ENCODE measurements at regions not wholly inside any gene's neighbourhood (a gene's known extent, or its start where the extent isn't known, plus 50 kb on each side); places are given as distances from the start of the nearest gene placed in this dataset.
A peak's percentile ranks its signal among the peaks of the same experiment; 100 is the strongest.

- H3K4me1 ChIP-seq (ENCODE audit: insufficient read depth) = peaks cover 3% of the 10 kb centered on the region
- H3K4me2 ChIP-seq = no peak overlapping the region
- TF ChIP-seq CTCF (IDR thresholded peaks at IDR 0.05; ENCODE audit: poor library complexity) (no peak), EZH2phosphoT487 (IDR thresholded peaks at IDR 0.05; ENCODE audit: low read depth, severe bottlenecking, unreplicated experiment) (no peak), EZH2 (IDR thresholded peaks at IDR 0.05; ENCODE audit: borderline replicate concordance) (no peak)
- no peak overlapping the region for H2AFZ ChIP-seq
- no peaks in the 10 kb centered on the region for H3K27me3 ChIP-seq
- no peaks in the 10 kb centered on the region for H3K36me3 ChIP-seq (replicated peaks; ENCODE audit: insufficient read depth, low read depth)
- H3K79me2 ChIP-seq = no peaks in the 10 kb centered on the region
- no peak overlapping the region for H3K4me3 ChIP-seq
- H3K27ac ChIP-seq = no peak overlapping the region
- WGBS (ENCODE audit: low lambda C conversion rate, missing lambda C conversion rate) = 75% methylated on average over 9 of the region's 9 CpGs
- H3K9me2 ChIP-seq (replicated peaks; ENCODE audit: insufficient read depth) = no peaks in the 10 kb centered on the region
- H3K9me3 ChIP-seq (ENCODE audit: low read depth) = no peaks in the 10 kb centered on the region
- DNase-seq (ENCODE audit: low spot score) = no peak
- no peaks in the 10 kb centered on the region for H4K20me1 ChIP-seq (ENCODE audit: insufficient read depth, poor library complexity, severe bottlenecking)
Measured at GRCh38 chr20:39658662-39659409, 696.7 kb downstream of the DHX35 start.

GRCh38 chr20:39654171-39654570 is 692.0 kb downstream of the DHX35 start:
- WGBS (ENCODE audit: low lambda C conversion rate, missing lambda C conversion rate) = 62% methylated on average over 4 of the region's 4 CpGs
- Histone ChIP-seq H3K27ac (no peak overlapping the region), H3K4me3 (no peak overlapping the region), H3K27me3 (no peaks in the 10 kb centered on the region), H3K36me3 (replicated peaks; ENCODE audit: insufficient read depth, low read depth) (no peaks in the 10 kb centered on the region), H3K9me3 (ENCODE audit: low read depth) (no peaks in the 10 kb centered on the region), H3K79me2 (no peaks in the 10 kb centered on the region), H3K4me1 (ENCODE audit: insufficient read depth) (peaks cover 3% of the 10 kb centered on the region), H2AFZ (no peak overlapping the region), H3K4me2 (peak overlapping the region; percentile 20), H4K20me1 (ENCODE audit: insufficient read depth, poor library complexity, severe bottlenecking) (no peaks in the 10 kb centered on the region), H3K9me2 (replicated peaks; ENCODE audit: insufficient read depth) (no peaks in the 10 kb centered on the region)
- TF ChIP-seq CTCF (IDR thresholded peaks at IDR 0.05; ENCODE audit: poor library complexity) = no peak
- TF ChIP-seq EZH2phosphoT487 (IDR thresholded peaks at IDR 0.05; ENCODE audit: low read depth, severe bottlenecking, unreplicated experiment) = no peak
- no peak for TF ChIP-seq EZH2 (IDR thresholded peaks at IDR 0.05; ENCODE audit: borderline replicate concordance)
- DNase-seq (ENCODE audit: low spot score) = no peak

- Histone ChIP-seq H3K4me3 (no peak overlapping the region), H2AFZ (no peak overlapping the region), H3K27me3 (no peaks in the 10 kb centered on the region), H3K36me3 (replicated peaks; ENCODE audit: insufficient read depth, low read depth) (no peaks in the 10 kb centered on the region), H3K9me3 (ENCODE audit: low read depth) (no peaks in the 10 kb centered on the region), H4K20me1 (ENCODE audit: insufficient read depth, poor library complexity, severe bottlenecking) (no peaks in the 10 kb centered on the region), H3K9me2 (replicated peaks; ENCODE audit: insufficient read depth) (no peaks in the 10 kb centered on the region), H3K79me2 (no peaks in the 10 kb centered on the region), H3K27ac (no peak overlapping the region), H3K4me2 (no peak overlapping the region), H3K4me1 (ENCODE audit: insufficient read depth) (peaks cover 3% of the 10 kb centered on the region)
- 74% methylated on average over 9 of the region's 9 CpGs for WGBS (ENCODE audit: low lambda C conversion rate, missing lambda C conversion rate)
- no peak for DNase-seq (ENCODE audit: low spot score)
- TF ChIP-seq EZH2phosphoT487 (IDR thresholded peaks at IDR 0.05; ENCODE audit: low read depth, severe bottlenecking, unreplicated experiment) (no peak), CTCF (IDR thresholded peaks at IDR 0.05; ENCODE audit: poor library complexity) (no peak), EZH2 (IDR thresholded peaks at IDR 0.05; ENCODE audit: borderline replicate concordance) (no peak)
Measured at GRCh38 chr20:39651645-39652325, 689.6 kb downstream of the DHX35 start.
